GM21825 (cell line): ENCODE measurements at regions not wholly inside any gene's neighbourhood (a gene's known extent, or its start where the extent isn't known, plus 50 kb on each side); places are given as distances from the start of the nearest gene placed in this dataset.
"Not testable (repeated sequence)": the region's sequence is repeated elsewhere in the genome, so short reads cannot be mapped to it uniquely, and the experiment has no call there.

Experiments
- ATAC-seq: cut with Tn5 transposase; IDR thresholded peaks from one replicate; pipeline ENCODE4 v1.9.1; 2021; ENCODE audit warnings: mild to moderate bottlenecking, moderate library complexity; ENCODE audit not compliant: unreplicated experiment

- not testable (repeated sequence) for ATAC-seq
Measured at GRCh38 chr7:3159926-3160325, 116.3 kb upstream of the CARD11 start.

- ATAC-seq: no peak
Measured at GRCh38 chr7:3162289-3162688, 118.6 kb upstream of the CARD11 start.

- ATAC-seq: not testable (repeated sequence)
Measured at GRCh38 chr7:3162798-3163197, 119.1 kb upstream of the CARD11 start.

- ATAC-seq: no peak
Measured at GRCh38 chr7:3164380-3164792, 120.7 kb upstream of the CARD11 start.

GRCh38 chr7:3165681-3166580 is 122.3 kb upstream of the CARD11 start:
- ATAC-seq: no peak

DNA sequence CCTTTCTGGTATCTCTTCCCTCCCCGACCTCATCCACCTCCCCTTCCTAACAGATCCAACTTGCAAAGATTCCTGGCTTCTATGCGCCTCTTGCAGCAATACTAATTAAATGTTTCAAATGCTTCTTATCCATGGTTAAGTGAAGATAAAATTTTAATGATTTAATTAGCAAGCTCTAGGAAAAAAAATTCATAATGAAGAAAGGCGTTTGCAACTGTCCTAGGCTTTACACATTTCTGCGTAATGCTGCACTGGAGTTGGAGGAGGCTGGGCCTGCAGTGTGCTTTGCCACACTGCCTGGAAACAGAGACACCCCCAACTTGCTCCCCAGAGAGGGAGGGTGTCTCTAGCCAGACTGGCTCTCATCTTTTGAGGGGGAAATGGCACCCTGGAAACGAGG is 123.9 kb upstream of the CARD11 start:
- ATAC-seq: no peak

DNA sequence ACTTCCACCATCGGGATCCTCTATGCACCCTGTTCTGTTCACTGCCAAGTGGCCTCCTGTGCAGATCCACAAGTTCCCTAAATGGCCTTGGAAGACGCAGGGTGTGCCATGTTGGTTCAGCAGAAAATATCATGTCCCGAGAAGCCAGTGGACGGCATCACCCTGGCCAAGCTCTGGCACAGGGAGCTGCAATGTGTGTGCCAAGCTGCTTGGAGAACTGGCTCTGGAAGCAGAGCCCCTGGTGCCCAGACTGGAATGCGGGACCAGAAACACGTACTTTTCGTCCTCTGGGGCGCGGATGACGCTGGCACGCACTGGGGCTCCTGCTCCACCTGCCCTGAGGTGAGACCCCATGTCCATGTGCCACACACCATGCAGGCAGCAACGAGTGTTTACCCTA is 124.7 kb upstream of the CARD11 start:
- no peak for ATAC-seq

DNA sequence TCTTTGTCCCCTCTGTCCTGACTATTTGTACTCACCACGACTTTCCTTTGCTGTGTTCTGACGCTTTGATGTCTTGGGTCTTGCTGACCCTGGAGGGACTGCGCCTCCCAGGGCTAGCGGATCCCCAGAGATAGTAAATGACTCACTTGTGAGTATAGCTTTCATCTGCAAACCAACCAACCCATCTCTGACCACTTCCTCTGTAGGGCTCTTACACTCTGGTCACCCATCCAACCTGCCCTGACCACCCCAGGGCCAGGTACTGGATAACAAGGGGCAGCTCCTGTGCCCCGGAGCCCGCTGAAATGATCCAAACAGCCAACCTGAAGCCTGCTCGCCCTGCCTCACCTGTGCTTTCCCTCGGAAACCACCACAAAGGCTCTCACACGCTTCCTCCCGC is 125.2 kb upstream of the CARD11 start:
- no peak for ATAC-seq

GRCh38 chr7:3172768-3173280 is 128.2 kb upstream of the SDK1 start:
- ATAC-seq: no peak

- no peak for ATAC-seq
Measured at GRCh38 chr7:3174515-3175284, 126.4 kb upstream of the SDK1 start.

DNA sequence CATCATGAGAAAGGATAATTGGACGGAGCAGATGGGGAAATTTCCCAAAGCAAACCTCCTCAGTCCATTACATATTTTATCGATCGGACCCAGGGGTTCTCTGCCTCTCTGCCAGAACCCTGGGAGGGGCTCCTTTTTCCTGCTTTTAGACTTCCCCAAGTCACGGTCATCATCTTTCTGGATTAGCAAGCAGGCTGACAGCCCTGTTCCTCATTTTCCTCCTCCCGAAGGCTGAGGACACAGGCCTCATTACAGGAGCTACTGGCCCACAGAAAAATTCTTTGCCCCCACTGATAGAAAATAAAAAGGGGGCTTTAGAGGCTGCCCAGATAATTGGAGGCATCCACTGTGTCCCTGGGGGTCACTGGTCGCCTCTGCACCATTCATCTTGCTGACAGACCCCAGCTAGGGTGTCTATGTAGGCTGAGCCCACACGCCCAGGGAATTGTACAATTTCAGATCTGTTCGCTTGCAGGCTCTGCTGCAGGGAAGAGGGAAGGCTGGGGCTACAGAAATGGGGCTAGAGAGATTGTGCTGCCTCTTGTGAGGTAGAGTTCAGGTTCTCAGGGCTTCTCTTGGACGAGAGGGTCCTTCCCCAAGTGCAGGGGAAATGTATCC is 125.7 kb upstream of the SDK1 start:
- no peak for ATAC-seq

GRCh38 chr7:3176112-3177000 is 124.7 kb upstream of the SDK1 start:
- no peak for ATAC-seq

DNA sequence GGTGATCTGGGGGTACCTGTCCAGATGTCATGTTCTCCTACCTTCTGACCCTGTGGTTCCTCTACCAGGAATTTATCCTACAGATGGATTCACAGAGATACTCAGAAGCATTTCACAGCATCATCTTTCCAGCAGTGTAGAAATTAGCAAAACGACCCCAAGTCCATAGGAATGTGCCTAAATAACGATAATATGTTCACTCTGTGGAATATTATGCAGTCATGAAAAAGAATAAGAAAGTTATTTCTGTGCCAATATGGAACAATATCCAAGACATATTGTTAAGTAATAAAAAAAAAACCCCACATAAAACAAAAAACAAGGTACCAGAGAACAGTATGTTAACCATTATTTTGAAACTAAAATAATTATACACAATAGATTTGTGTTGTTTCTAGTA is 123.8 kb upstream of the SDK1 start:
- ATAC-seq: no peak

GRCh38 chr7:3179456-3179855 is 121.6 kb upstream of the SDK1 start:
- ATAC-seq: no peak

GRCh38 chr7:3180604-3181003 is 120.4 kb upstream of the SDK1 start:
- no peak for ATAC-seq

DNA sequence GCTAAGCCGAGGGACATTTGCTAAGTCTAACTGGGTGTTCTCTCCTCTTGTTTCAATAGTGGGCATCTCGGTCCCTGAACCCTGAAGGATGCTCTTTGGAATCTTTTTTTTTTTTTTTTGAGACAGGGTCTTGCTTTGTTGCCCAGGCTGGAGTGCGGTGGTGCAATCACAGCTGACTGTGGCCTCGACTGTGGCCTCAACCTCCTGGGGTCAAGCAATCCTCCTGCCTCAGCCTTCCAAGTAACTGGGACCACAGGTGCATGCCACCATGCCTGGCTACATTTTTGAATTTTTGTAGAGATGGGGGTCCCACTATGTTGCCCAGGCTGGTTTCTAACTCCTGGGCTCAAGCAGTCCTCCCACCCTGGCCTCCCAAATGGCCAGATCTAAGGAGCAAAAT is 119.0 kb upstream of the SDK1 start:
- ATAC-seq: not testable (repeated sequence)

DNA sequence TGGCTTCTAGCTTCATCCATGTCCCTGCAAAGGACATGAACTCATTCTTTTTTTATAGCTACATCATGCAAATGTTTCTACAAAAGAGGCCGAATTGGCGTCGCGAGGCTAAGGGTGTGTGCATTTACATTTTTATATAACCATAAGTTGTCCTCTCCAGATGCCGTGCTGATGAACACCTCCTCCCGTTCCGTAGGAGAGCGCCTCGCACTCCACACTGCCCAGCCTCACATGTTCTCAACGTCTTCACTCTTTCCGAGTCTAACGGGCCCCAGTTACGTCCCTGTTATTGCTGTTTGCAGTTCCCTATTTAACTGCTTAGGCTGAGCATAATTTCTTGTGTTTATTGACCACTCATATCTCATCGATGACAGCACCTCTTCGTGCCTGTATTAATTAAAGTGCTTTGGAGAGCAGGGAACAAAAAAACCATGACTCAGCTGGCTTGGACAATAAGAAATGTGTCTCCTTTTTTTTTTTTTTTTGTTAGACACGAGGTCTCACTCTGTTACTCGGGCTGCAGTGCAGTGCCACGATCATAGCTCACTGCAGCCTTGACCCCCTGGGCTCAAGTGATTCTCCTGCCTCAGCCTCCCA is 113.5 kb upstream of the SDK1 start:
- ATAC-seq: no peak

DNA sequence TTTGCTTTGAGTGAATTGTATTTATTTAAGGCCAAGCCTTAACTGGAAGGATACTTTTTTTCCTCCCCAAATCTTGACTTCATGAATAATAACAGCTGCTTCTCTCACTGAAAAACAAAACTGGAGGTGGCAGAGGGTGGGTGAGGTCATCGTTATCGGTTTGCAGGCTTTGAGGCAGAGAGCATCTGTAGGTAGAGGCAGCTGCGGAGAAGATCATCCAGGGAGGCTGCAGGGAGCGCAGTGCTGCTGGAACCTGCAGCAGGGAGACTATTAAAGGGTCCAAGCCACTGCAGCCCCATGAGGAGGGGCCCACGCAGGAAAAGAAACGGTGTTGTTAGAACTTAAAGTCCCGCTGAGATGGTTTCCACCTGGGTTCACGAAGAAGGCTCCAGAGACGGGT is 112.1 kb upstream of the SDK1 start:
- no peak for ATAC-seq

DNA sequence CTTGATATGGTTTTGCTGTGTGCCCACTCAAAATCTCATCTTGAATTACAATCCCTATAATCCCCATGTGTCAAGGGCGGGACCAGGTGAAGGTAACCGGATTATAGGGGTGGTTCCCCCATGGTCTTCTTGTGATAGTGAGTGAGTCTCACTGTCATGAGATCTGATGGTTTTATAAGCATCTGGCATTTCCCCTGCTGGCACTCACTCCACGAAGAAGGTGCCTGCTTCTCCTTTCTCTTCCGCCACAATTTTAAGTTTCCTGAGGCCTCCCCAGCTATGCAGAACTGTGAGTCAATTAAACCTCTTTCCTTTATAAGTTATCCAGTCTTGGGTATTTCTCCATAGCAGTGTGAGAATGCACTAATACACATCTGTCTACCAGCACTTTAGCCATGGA is 109.5 kb upstream of the SDK1 start:
- no peak for ATAC-seq

- no peak for ATAC-seq
Measured at GRCh38 chr7:3192669-3193068, 108.4 kb upstream of the SDK1 start.
